ENCODE measurements at regions not wholly inside any gene's neighbourhood (a gene's known extent, or its start where the extent isn't known, plus 50 kb on each side); places are given as distances from the start of the nearest gene placed in this dataset.

DNA sequence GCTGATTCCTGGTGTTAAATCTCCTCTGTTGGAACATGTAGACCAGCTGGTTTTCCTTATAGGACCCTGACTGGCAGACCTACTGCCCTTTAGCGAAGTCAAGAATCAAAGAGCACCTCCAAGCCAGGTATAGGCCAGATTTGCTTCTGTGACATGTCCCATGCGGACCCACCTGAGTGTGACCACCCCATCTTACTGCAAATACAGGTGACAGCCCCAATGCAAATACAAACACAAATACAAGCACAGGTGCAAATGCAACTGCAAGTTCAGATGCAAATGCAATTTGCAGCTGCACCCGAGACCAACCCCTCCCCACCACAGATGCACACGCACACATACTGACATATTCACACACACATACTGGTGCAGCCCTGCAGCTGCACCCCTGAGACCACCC, 72.3 kb downstream of the SIK1 start:
- TF ChIP-seq, protein P1, sequence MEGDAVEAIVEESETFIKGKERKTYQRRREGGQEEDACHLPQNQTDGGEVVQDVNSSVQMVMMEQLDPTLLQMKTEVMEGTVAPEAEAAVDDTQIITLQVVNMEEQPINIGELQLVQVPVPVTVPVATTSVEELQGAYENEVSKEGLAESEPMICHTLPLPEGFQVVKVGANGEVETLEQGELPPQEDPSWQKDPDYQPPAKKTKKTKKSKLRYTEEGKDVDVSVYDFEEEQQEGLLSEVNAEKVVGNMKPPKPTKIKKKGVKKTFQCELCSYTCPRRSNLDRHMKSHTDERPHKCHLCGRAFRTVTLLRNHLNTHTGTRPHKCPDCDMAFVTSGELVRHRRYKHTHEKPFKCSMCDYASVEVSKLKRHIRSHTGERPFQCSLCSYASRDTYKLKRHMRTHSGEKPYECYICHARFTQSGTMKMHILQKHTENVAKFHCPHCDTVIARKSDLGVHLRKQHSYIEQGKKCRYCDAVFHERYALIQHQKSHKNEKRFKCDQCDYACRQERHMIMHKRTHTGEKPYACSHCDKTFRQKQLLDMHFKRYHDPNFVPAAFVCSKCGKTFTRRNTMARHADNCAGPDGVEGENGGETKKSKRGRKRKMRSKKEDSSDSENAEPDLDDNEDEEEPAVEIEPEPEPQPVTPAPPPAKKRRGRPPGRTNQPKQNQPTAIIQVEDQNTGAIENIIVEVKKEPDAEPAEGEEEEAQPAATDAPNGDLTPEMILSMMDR (IDR thresholded peaks at IDR 0.05): no peak
- no peak for TF ChIP-seq POLR2A (IDR thresholded peaks at IDR 0.05)
